Thymus (tissue), 11 donors: ENCODE measurements at regions not wholly inside any gene's neighbourhood (a gene's known extent, or its start where the extent isn't known, plus 50 kb on each side); places are given as distances from the start of the nearest gene placed in this dataset.
"Not testable (repeated sequence)": the region's sequence is repeated elsewhere in the genome, so short reads cannot be mapped to it uniquely, and the experiment has no call there.

Source experiments
- DNase-seq, 9 donors: peaks; one replicate each; pipeline ENCODE4 v3.0.0-alpha.2; 2013; ENCODE audit warnings: low spot score in 9 of 9, low read depth in 6 of 9, missing footprints in 1 of 9
- H3K27ac ChIP-seq, 2 donors: one replicate each; pipeline ENCODE4 v1.5.1; 2013; ENCODE audit warnings: control low read depth in 1 of 2, low read depth in 1 of 2, low read length in 1 of 2, mild to moderate bottlenecking in 1 of 2, moderate library complexity in 1 of 2
- H3K27me3 ChIP-seq, 2 donors: one replicate each; pipeline ENCODE4 v1.5.1; 2013; ENCODE audit warnings: low read length in 1 of 2; ENCODE audit not compliant: control insufficient read depth in 2 of 2, insufficient read depth in 1 of 2
- H3K36me3 ChIP-seq, 2 donors: one replicate each; pipeline ENCODE4 v1.5.1; 2013; ENCODE audit warnings: low read length in 1 of 2, mild to moderate bottlenecking in 1 of 2, moderate library complexity in 1 of 2; ENCODE audit not compliant: control insufficient read depth in 2 of 2, insufficient read depth in 2 of 2
- H3K4me1 ChIP-seq, 2 donors: one replicate each; pipeline ENCODE4 v1.5.1; 2013; ENCODE audit warnings: low read length in 2 of 2; ENCODE audit not compliant: control insufficient read depth in 2 of 2, insufficient read depth in 2 of 2
- H3K4me3 ChIP-seq, 2 donors: one replicate each; pipeline ENCODE4 v1.5.1; 2013; ENCODE audit warnings: low read length in 2 of 2, control low read depth in 1 of 2, mild to moderate bottlenecking in 1 of 2
- H3K9me3 ChIP-seq, 2 donors: one replicate each; pipeline ENCODE4 v1.5.1; 2013; ENCODE audit warnings: low read length in 1 of 2, mild to moderate bottlenecking in 1 of 2; ENCODE audit not compliant: control insufficient read depth in 2 of 2, insufficient read depth in 1 of 2
- WGBS: extraction: QIAGEN DNeasy Blood & Tissue Kit; methylation state at CpG from one replicate; pipeline ENCODE4 v1.1.7; 2013; 5-methylcytosine and 5-hydroxymethylcytosine counted together
- donor health status: healthy.

- Histone ChIP-seq H3K27me3 (no peaks in the 10 kb centered on the region), H3K27ac (no peak overlapping the region), H3K4me1 (no peaks in the 10 kb centered on the region), H3K36me3 (no peaks in the 10 kb centered on the region), H3K4me3 (no peak overlapping the region), H3K9me3 (no peaks in the 10 kb centered on the region)
- 94% methylated on average over 2 of the region's 2 CpGs for WGBS
- no peak for DNase-seq
Measured at GRCh38 chr10:61021926-61022325, 77.9 kb upstream of the RHOBTB1 start.

GRCh38 chr10:61020420-61021158, 76.6 kb upstream of the RHOBTB1 start:
- H3K4me3 ChIP-seq: no peak overlapping the region
- 96% methylated on average over 3 of the region's 3 CpGs for WGBS

GRCh38 chr10:61018146-61018545, 74.2 kb upstream of the RHOBTB1 start:
- Histone ChIP-seq H3K9me3 (no peaks in the 10 kb centered on the region), H3K4me1 (no peaks in the 10 kb centered on the region), H3K36me3 (no peaks in the 10 kb centered on the region), H3K4me3 (no peak overlapping the region), H3K27ac (no peak overlapping the region), H3K27me3 (no peaks in the 10 kb centered on the region)
- DNase-seq: no peak

More at GRCh38 chr10:61020420-61021158, 76.6 kb upstream of the RHOBTB1 start:
- DNase-seq: no peak
- Histone ChIP-seq H3K9me3 (no peaks in the 10 kb centered on the region), H3K27me3 (no peaks in the 10 kb centered on the region), H3K36me3 (no peaks in the 10 kb centered on the region), H3K27ac (no peak overlapping the region), H3K4me1 (no peaks in the 10 kb centered on the region)

- Histone ChIP-seq H3K27me3 (no peaks in the 10 kb centered on the region), H3K27ac (no peak overlapping the region), H3K36me3 (no peaks in the 10 kb centered on the region), H3K4me3 (no peak overlapping the region), H3K9me3 (no peaks in the 10 kb centered on the region), H3K4me1 (no peaks in the 10 kb centered on the region)
- WGBS: 93% methylated on average over 1 of the region's 1 CpG
- no peak for DNase-seq
Measured at GRCh38 chr10:61016630-61017029, 72.6 kb upstream of the RHOBTB1 start.

GRCh38 chr10:61016007-61016406, 72.0 kb upstream of the RHOBTB1 start:
- Histone ChIP-seq H3K4me1 (no peaks in the 10 kb centered on the region), H3K36me3 (no peaks in the 10 kb centered on the region), H3K27me3 (no peaks in the 10 kb centered on the region), H3K4me3 (no peak overlapping the region), H3K27ac (no peak overlapping the region), H3K9me3 (no peaks in the 10 kb centered on the region)
- DNase-seq: no peak
- 96% methylated on average over 2 of the region's 2 CpGs for WGBS

GRCh38 chr10:61010863-61011262, 66.9 kb upstream of the RHOBTB1 start:
- Histone ChIP-seq H3K4me3 (no peak overlapping the region), H3K4me1 (no peaks in the 10 kb centered on the region), H3K27ac (no peak overlapping the region), H3K27me3 (no peaks in the 10 kb centered on the region), H3K36me3 (no peaks in the 10 kb centered on the region), H3K9me3 (no peaks in the 10 kb centered on the region)
- WGBS: 98% methylated on average over 1 of the region's 1 CpG
- no peak for DNase-seq

GRCh38 chr10:61003069-61003468, 59.1 kb upstream of the RHOBTB1 start:
- DNase-seq, H3K36me3 ChIP-seq, H3K27ac ChIP-seq, H3K9me3 ChIP-seq, H3K4me3 ChIP-seq, H3K4me1 ChIP-seq: not testable (repeated sequence)
- WGBS: 97% methylated on average over 3 of the region's 3 CpGs
- H3K27me3 ChIP-seq: peaks cover 2 to 22% of the 10 kb centered on the region in 2 donors

- H3K36me3 ChIP-seq: no peaks in the 10 kb centered on the region
- H3K4me3 ChIP-seq: peak overlapping the region in 1 of 2 donors; percentile 52
- DNase-seq: no peak
- H3K27me3 ChIP-seq: peaks cover 2 to 22% of the 10 kb centered on the region in 2 donors
- H3K4me1 ChIP-seq: peaks cover 4 to 9% of the 10 kb centered on the region in 2 donors
- no peaks in the 10 kb centered on the region for H3K9me3 ChIP-seq
- no peak overlapping the region for H3K27ac ChIP-seq
- 40% methylated on average over 18 of the region's 18 CpGs for WGBS
Measured at GRCh38 chr10:61001731-61002122, 57.7 kb upstream of the RHOBTB1 start.

GRCh38 chr10:61000769-61001730, 57.1 kb upstream of the RHOBTB1 start:
- no peaks in the 10 kb centered on the region for H3K36me3 ChIP-seq
- H3K4me1 ChIP-seq: peaks cover 4 to 9% of the 10 kb centered on the region in 2 donors
- 4% methylated on average over 78 of the region's 78 CpGs for WGBS
- peak in 5 of 9 donors; percentile 9 to 43 (median 19) for DNase-seq
- H3K9me3 ChIP-seq: no peaks in the 10 kb centered on the region
- peaks cover 2 to 22% of the 10 kb centered on the region in 2 donors for H3K27me3 ChIP-seq
- H3K4me3 ChIP-seq: peak overlapping the region; percentile 26 to 52
- H3K27ac ChIP-seq: no peak overlapping the region
